ENCODE measurements at regions not wholly inside any gene's neighbourhood (a gene's known extent, or its start where the extent isn't known, plus 50 kb on each side); places are given as distances from the start of the nearest gene placed in this dataset.

DNA sequence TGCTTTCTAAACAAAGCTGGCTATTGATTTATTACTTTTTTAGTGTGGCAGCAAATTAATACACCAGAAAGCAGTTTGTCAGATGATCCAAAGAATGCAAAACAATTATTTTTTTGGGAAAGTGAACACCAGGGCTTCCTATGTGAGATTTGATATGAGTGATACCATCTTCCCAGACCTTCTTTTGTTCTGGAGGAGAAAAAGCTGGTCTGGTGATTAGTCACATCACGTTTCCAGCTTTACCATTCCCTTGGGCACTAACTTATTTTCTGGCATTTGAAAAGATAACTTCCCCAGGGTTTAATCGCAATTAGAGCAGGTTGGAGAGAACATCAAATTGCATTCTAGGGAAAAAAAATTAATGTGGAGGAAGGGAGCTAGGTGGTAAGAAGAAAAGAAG is 182.9 kb upstream of the TANK start:
- no peak overlapping the region for H3K4me3 ChIP-seq
- H3K4me1 ChIP-seq: no peaks in the 10 kb centered on the region
- no peak overlapping the region for H3K27ac ChIP-seq
- H3K36me3 ChIP-seq: no peaks in the 10 kb centered on the region
- WGBS, 5 donors: 41 to 49% (median 47%) methylated on average over 2 of the region's 2 CpGs
- H3K27me3 ChIP-seq (replicated peaks in 1 of 7): no peaks in the 10 kb centered on the region
- H3K9me3 ChIP-seq: peaks cover 0 to 6% (median 0%) of the 10 kb centered on the region in 8 donors
- DNase-seq: no peak
- intact Hi-C loops (cut with DNase I; ENCODE audit: low total_unique reads): loop anchor here (10.0 kb wide), 1 partner anchor 723 kb away; no protein-coding TSS in a partner anchor
- TF ChIP-seq CTCF (IDR thresholded peaks at IDR 0.05 in 8 of 11, conservative IDR thresholded peaks at IDR 0.05 in 3 of 11) (no peak), POLR2AphosphoS5 (IDR thresholded peaks at IDR 0.05) (no peak), POLR2A (IDR thresholded peaks at IDR 0.05) (no peak)

GRCh38 chr2:160977854-160978253 is 182.4 kb upstream of the TANK start:
- DNase-seq: no peak
- 81 to 96% (median 87%) methylated on average over 2 of the region's 2 CpGs for WGBS, 5 donors
- TF ChIP-seq CTCF (IDR thresholded peaks at IDR 0.05 in 8 of 11, conservative IDR thresholded peaks at IDR 0.05 in 3 of 11) (no peak), POLR2A (IDR thresholded peaks at IDR 0.05) (no peak), POLR2AphosphoS5 (IDR thresholded peaks at IDR 0.05) (no peak)
- Histone ChIP-seq H3K4me3 (no peak overlapping the region), H3K27me3 (replicated peaks in 1 of 7) (no peaks in the 10 kb centered on the region), H3K36me3 (no peaks in the 10 kb centered on the region), H3K4me1 (no peaks in the 10 kb centered on the region), H3K27ac (no peak overlapping the region), H3K9me3 (peaks cover 0 to 6% (median 0%) of the 10 kb centered on the region in 8 donors)
- intact Hi-C loops (cut with DNase I; ENCODE audit: low total_unique reads): loop anchor here (10.0 kb wide), 1 partner anchor 723 kb away; no protein-coding TSS in a partner anchor

- 63 to 83% (median 78%) methylated on average over 3 of the region's 3 CpGs for WGBS, 5 donors
- intact Hi-C loops (cut with DNase I; ENCODE audit: low total_unique reads): no loop called here
- Histone ChIP-seq H3K9me3 (no peaks in the 10 kb centered on the region), H3K36me3 (no peaks in the 10 kb centered on the region), H3K27ac (no peak overlapping the region), H3K4me1 (no peaks in the 10 kb centered on the region), H3K27me3 (replicated peaks in 1 of 7) (no peaks in the 10 kb centered on the region), H3K4me3 (no peak overlapping the region)
- no peak for DNase-seq
- TF ChIP-seq CTCF (IDR thresholded peaks at IDR 0.05 in 8 of 11, conservative IDR thresholded peaks at IDR 0.05 in 3 of 11): no peak
- no peak for TF ChIP-seq POLR2A (IDR thresholded peaks at IDR 0.05)
- TF ChIP-seq POLR2AphosphoS5 (IDR thresholded peaks at IDR 0.05): no peak
Observed at GRCh38 chr2:160984426-160985077, 175.7 kb upstream of the TANK start.

- H3K27me3 ChIP-seq (replicated peaks in 1 of 7): no peaks in the 10 kb centered on the region
- H3K36me3 ChIP-seq: no peaks in the 10 kb centered on the region
- intact Hi-C loops (cut with DNase I; ENCODE audit: low total_unique reads): loop anchor here (10.0 kb wide), 3 partner anchors 665 to 885 kb away; no protein-coding TSS in a partner anchor
- H3K27ac ChIP-seq: no peak overlapping the region
- TF ChIP-seq CTCF (IDR thresholded peaks at IDR 0.05 in 8 of 11, conservative IDR thresholded peaks at IDR 0.05 in 3 of 11) (no peak), POLR2A (IDR thresholded peaks at IDR 0.05) (no peak), POLR2AphosphoS5 (IDR thresholded peaks at IDR 0.05) (no peak)
- WGBS, 5 donors: 64 to 77% (median 69%) methylated on average over 1 of the region's 1 CpG
- no peak for DNase-seq
- peaks cover 0 to 13% (median 8%) of the 10 kb centered on the region in 6 donors for H3K4me1 ChIP-seq
- no peak overlapping the region for H3K4me3 ChIP-seq
- H3K9me3 ChIP-seq: no peaks in the 10 kb centered on the region
Observed at GRCh38 chr2:160989778-160990177, 170.4 kb upstream of the TANK start.
